ENCODE measurements at regions not wholly inside any gene's neighbourhood (a gene's known extent, or its start where the extent isn't known, plus 50 kb on each side); places are given as distances from the start of the nearest gene placed in this dataset.
"Not testable (repeated sequence)": the region's sequence is repeated elsewhere in the genome, so short reads cannot be mapped to it uniquely, and the experiment has no call there.

DNA sequence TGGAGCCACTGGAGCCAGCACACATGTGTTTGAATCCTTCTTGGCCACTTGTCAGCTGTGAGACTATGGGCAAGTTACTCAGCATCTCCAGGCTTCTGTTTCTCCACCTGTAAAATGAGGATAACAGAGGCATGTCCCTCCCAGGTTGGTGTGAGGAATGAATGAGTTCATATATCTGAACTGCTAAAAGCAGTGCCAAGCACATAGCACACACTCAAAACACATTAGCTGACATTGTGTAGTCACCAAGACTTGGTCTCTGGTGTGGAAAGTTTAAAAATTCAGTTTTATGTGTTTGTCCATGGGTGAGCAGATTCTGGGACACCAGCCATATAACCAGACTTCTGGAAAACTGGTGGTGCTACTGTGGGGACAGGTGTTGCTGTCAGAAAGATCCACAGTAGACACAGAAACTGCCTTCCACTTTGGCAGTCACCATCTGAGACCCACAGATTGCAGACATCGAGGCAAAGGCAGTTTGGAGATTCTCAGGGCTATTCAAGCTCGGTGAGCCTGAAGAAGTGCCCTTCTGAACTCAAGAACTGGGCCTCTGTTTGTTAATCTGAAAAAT, 115.8 kb downstream of the MRPL14 start:
- no peak for DNase-seq

DNA sequence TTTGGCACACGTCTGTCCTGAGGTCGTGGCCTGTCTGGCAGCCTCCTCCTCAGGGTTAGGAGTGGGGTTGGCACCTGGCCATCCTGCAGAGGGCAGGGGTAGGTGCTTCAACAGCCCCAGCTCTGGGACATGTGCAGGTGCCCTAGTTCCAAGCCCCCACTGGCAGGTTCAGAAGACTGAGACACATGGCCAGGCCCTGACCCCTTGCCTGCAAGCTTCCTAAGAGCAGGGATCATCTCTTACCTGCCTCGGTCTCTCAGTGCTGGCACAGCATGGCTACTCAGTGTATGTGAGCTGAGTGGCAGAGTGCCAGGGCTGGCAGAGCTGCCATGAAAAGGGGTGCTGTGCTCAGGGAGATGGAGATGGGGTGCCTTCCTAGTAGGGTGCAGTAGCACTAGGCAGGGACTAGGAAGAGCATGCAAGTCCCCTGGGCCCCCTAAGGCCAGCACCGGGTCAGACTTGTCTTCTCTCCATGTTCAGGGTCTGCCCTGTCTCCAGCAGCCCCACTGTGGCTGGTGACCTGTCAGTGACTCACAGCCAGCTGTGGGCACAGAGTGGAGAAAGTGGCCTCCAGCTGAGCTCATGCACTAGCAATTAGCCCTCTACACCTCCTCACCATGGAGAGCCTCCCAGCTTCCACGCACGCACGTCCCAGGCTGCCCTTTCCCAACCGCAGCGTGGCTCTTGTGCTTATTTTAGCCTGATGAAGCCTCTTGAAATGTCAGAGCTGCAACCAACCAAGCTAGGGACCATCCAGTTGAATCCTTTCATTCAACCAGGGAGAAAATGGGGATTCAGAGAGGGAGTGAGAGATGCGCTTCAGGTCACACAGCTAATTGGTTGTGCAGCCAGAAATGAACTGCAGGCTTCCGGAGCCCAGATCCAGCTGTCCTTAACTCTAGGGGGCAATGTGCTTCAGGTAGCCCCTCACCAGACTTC, 116.6 kb downstream of the MRPL14 start:
- no peak for DNase-seq

DNA sequence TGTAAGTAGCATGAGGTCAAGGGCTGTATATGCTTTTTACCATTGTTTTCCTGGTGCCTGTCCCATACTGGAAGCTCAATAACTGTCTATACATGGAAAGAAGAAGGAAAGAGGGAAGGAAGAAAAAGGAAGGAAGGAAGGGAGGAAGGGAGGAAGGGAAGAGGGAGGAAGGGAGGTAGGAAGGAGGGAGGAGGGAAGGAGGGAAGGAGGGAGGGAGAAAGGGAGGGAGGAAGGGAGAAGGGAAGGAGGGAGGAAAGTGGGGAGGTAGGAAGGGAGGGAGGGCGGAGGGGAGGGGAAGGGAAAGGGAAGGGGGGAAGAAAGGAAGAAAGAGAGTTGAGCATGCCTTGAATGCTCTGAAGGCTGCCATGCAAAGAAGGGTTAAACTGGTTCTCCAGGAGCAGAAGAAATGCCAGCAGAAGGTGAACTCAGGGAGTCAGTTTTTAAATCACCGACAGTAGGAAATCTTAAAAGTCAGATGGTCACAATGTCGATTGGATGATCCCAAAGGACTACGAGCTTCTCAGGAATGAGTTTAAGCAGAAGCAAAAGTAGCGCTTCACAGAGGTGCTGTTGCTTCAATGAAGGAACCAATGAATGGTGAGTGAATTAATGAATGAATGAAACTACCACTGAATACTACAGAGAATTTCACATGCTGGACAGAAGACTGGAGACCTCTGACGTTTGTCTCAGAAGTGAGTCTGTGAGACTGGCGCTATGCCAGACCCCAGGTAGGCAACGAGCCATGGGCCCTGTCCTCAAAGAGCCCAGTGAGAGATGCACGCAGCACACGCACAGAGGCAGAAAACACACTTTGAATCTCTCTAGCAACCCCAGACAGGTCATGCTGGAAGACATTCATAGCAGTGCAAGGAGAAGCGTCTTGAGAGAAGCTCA, 117.6 kb downstream of the MRPL14 start:
- no peak for DNase-seq

DNA sequence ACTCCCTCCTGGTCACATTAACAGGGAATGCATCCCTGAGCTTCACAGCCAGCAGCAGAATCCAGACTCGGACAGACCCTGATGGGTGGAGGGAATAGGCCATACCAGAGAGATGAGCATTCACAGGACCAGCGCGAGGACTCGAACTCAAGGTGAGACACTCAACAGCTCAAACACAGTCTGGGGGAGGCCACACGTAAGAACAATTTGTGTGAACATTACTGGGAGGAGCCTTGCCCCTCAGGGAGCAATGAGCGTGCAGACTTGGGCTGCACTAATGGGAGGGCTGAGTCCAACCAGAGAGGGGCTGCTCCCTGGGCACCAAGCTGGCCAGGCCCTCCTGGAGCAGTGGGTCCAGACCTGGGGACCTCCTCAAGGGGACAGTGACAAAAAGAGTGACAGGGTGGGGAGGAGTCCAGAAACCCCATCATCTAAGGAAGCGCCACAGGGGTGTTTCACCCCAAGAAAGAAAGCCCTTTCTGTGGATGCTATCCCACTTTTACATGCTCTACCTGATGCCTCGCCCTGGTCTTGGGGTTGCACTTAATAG, 118.4 kb downstream of the MRPL14 start:
- DNase-seq, result no peak

DNA sequence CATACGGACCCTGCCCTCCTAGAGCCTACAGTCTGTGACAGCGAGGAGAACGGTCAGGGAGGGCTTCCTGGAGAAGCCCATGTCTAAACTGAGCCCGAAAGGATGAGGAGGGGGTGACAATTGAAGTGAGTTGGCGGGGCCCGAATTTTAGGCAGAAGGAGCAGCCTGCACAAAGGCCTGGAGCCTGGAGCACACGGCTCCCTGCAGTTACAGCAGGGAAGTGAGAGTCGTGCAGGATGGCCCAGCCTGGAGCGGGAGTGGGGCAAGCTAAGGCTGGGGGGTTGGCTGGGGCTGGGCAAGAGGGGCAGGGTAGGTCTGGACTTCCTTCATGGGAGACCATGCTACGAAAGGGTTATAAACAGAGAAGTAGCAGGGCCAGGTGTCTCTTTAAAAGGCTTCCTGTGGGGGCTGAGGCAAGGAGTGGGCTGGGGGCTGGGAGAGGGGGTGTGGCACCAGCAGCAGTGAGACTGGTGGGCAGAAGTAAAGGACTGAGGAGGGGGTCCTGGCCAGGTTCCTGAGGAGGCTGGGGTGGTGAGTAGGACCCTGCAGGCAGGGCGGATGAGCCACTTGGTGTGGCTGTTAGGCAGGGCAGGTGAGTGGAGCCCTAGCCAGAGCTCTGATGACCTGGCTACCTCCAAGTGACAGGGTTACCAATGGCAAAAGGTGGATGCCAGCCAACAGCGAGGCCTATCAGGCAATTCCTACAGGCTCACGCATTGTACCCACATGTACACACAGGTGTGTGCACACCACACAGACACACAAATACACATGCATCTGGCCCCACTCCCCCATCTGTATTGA, 119.2 kb downstream of the MRPL14 start:
- DNase-seq, result no peak

DNA sequence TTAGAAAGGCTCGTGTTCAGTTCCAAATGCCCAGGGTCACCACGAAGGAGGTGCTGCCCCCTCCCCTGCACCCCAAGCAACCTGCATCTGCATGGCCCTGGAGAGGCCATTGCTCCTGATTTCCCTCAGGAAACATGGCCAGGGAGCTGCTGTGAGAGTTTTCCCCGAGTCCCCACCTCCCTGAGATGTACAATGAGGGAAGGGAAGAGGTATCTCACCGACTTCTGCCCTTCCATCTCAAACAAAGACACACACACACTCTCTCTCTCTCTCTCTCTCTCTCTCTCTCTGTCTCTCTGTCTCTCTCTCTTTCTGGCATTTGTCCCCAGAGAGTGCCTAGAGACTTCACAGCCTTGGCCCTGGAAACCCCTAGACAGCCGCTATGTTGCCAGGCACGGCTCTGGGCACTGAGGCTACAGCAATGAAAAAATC, 120.4 kb downstream of the MRPL14 start:
- no peak for DNase-seq

DNA sequence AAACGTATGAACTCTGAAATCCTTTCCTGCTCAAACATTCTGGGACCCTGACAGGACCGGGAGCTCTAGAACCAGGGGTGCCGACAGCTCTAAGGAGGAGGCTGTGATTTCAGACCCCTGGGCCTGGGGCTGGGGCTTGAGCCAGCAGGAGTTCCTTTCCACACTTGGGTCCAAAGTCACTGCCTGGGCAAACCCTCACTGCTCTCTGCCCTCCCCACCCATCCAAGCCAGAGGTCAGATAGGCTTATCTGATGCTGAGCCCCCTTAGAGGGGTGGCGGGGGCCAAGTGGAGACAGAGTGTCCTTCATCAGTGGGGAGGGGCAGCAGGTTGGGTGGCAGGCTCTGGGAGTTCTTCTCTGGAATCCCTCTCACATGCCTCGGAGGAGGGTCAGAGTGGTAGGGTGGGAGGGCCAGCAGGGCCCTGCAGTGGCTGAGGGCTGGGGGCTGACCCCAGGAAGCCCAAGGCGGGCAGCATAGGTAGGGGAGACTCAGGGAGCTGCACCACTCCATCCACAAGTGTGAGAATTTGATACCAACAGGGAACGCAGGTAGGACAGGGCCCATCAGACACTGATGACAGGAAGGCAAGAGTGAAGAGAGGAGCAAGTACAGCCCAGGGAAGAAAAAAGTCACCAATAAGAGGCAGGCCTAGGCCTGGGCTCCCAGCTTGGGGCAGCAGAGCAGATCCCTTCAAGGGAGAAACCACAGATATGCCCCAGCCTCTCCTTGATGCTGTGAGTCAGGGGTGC, 121.0 kb downstream of the MRPL14 start:
- DNase-seq, result no peak

DNA sequence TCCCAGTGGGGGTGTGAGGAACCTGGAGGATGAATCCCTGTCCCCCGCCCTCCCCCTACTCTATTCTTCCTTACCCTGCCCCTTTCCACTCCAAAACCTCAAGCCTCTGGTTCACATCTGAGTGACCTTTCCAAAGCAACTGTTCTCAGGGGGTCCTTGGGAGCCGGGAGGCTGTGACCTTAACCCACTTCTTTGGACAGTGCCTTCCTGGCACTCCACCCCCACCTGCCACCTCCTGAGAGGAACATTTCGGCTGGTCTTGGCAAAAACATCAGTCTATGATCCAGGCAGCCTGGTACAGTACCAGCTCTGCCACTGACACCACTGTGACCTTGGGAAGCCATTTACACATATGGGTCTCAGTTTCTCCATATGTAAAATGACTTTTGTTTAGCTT, 121.7 kb downstream of the MRPL14 start:
- no peak for DNase-seq

DNA sequence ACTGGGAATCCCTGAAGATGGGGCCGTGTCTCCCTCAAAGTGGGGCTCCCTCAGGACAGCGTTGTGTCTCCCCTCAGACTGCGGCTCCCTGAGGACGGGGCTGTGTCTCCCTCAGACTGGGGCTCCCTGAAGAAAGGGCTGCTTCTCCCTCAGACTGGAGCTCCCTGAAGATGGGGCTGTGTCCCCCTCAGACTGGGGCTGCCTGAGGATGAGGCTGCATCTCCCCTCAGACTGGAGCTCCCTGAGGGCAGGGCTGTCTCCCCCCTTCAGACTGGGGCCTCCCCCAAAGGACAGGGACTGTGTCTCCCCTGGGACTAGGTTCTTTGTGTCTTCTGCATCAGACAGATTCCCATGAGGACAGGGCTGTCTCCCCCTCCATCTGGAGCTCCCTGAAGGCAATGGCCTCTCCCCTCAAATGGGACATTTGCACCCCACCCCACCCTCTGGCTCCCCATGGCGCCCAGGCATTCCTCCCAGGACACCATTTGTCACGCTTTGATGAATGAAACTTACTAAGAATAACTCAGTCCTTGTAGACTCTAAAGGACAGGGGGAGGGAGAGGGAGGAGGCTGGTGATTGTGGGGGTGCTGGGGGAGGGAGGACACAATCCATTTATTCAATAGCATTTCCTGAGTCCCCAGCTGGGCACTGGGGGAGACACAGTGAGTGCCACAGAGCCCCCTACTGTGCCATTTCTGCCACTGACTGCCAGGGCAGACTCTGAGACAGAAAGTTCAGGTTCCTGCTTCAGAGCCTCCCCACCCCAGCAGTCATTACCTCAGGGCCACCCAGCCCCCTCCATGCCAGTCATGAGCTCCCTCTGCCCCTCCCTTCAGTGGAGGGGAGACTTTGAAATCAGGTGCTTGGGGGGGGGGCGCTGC, 122.4 kb downstream of the MRPL14 start:
- DNase-seq, result no peak

DNA sequence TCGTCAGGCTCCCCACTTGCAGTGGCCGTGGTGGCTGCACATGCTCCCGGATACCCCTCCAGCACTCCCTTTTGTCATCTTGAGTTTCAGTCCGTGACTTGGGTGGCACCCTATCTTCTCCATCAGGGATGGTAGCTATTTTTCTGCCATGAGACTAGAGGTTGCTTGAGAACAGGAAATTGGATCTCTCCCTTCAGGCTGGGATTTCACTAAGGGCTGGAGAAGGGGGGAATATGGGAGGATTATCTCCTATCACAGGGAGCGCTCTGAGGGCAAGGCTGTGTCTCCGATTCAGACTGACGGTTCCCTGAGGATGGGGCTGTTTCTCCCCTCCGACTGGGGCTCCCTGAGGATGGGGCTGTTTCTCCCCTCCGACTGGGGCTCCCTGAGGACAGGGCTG, 123.1 kb downstream of the MRPL14 start:
- no peak for DNase-seq

DNA sequence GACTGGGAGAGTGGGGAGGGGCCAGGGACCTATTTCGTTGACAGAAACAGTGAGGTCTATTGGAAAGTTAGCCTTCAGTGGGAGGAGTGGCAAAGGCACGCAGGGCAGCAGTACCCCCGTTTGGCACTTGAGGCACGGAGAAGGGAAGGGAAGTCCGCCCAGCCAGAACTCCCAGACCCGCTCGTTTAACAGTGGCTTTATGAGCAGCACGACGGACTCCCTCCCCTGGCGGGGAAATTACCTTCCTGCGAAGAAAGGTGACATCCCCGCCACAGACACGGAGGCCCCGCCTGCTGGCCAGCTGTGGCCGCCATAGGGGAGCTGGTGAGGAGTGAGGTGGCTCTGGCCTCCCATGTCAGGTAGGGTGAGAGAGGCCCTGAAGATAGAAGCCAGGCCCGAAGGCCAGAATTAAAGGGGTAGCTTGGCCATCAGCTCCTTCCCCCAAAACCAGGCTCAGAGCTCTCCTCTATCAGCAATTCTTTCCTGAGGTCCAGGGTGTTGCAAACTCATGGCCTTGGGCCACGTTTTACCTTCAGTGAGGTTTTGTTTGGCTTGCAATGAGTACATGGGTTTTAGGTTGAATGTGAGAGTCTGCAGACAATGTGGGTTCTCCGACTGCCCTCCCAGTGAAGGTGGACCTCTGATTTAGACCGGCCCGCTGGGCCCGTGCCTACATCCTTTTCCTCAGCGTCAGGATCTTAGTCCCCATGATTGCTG, 123.7 kb downstream of the MRPL14 start:
- DNase-seq, result no peak

DNA sequence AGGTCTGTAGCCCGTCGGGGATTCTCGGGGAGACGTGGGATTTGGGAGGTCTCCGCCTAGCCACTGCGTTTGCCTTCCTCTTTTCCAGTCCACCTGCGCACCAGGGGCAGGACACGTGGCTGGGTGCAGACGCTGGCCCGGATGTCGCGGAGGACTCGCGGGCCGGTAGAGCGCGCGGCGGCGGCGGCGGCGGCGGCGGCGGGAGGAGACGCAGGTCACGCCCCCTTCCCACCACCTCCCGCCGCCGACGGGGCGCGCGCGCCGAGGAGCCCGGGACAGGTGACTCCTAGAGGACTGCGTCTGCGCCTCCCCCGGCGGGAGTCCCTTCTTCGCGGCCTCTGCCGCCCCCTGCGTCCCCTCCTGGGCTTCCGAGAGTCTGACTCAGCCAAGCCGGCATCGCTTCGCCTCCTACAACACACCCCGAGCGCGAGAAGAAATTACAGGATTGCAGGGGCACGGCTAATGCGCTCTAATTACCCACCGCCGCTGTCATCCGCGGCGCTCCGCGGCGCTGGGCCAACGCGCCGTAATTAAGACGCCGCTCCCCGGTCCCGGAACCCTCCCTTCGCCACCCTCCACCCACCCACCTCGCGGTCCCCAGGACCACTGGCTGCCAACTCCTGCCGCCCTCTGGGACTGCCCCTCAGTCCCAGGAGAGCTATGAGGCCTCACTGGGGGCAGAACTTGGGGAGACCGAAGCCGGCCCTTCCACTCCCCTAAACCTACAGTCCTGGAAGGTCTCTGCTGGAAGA, 124.5 kb downstream of the MRPL14 start:
- DNase-seq, result no peak

DNA sequence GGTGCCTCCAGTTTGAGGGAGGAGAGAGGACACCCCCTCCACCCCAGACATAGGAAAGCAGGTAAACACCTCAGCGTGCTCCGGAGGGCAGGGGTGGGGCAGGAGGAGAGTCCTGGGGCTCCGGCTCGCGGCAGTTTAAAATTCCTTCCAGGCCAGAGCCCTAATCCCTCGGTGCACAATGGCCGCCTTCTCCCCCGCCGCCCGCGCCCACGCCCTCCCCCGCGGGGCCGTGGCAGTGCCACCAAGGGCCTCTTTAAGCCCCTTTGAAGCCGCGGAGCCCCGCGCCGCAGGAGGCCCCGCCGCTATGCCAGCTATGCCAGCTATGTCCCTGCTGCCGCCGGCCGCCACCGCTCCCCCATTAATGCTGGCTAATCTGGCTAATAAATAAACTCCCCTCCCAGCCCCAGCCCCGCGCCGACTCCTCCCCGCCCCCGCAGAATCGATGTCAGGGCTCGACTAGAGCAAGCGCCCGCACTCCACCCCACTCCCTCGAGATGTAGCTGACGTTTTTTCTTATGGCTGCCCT, 125.1 kb downstream of the MRPL14 start:
- DNase-seq, result no peak

DNA sequence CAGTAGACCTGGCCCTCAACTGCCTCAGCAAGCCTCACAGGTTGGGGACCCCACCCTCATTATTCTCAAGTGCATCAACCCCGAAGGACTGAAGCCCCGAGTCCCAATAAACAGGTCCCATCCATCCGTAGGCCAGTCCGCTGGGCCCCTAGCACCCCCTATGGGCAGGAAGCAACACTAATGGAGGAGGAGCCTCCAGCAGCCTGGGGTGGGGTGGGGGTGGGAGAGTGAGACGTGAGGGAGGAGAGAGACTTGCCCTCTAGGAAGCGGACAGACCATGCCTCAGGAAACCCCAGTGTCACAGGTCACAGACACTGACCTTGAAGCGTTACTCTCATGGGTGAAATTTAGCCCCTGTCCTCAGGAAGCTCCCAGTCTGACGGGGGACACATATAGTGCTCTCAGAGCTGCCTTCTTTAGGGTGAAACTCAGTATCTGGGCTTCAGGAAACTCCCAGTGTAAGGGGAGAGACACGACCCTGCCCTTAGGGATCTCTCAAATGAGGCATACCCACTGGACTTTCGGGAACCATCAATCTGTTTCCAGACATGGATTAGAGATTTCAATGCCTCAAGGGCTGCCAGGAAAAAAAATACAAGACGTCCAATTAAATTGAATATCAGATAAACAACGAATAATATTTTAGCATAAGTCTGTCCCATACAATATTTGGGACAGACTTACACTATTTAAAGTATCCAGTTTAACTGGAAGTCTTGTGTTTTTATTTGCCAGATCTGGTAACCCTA, 125.8 kb downstream of the MRPL14 start:
- DNase-seq, result peak; percentile 36

DNA sequence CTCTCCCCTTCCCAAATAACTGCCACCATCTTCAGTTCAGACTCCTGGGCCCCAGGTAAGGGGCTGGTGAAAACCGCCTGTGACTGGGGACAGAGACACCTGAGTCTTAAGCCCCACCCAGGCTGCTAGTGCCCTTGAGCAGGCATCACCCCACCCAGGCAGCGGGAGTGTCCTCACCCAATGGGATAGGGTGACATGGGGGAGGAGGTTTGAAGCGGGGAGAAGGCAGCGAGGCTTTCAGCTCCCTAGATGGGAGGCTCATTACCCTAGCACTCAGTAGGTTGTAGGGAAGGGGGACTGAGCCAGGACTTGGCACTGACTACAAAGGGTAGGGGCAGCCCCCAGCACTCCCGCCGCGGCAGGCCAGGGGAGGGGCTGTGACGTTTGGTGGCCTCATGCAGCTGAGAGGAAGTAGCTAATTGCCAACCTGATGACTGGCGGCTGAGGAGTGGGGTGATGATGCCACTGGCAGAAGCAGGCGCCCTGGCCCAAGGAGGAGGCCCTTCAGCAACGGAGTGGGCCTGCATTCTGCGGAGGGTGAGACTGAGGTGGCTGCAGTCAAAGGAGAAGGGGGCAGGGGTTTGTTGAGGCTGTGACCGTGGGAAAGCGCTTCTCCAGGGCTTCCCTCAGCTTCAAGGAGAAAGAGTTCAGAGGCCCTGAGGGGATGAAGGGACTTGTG, 126.9 kb downstream of the MRPL14 start:
- peak; percentile 88 for DNase-seq

DNA sequence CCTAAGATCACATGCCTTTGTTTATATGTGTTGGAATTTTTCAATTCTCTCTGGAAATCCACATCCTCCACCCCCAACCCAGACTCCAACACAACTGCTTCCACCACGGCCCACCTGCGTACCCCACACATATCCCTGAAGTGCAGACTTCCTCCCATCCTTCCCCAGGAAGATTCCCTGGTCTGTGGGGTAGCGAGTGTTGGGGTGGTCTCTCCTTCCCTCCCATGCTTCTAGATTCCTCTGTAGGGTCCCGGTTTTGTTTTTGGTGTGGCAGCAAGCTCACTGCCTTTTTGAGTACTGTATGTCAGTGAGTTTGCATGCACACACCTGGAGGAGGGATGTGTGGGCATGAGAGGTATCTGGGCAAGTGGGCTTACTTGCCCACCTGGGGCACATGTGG, 127.6 kb downstream of the MRPL14 start:
- no peak for DNase-seq

DNA sequence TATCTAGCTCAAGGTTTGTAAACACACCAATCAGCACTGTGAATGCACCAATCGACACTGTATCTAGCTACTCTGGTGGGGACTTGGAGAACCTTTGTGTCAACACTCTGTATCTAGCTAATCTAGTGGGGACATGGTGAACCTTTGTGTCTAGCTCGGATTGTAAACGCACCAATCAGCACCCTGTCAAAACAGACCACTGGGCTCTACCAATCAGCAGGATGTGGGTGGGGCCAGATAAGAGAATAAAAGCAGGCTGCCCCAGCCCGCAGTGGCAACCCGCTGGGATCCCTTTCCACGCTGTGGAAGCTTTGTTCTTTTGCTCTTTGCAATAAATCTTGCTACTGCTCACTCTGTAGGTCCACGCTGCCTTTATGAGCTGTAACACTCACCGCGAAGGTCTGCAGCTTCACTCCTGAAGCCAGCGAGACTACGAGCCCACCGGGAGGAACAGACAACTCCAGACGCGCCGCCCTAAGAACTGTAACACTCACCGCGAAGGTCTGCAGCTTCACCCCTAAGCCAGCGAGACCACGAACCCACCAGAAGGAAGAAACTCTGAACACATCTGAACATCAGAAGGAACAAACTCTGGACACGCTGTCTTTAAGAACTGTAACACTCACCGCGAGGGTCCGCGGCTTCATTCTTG, 128.5 kb downstream of the MRPL14 start:
- not testable (repeated sequence) for DNase-seq
